Breast epithelium (tissue), 3 donors: ENCODE measurements at regions not wholly inside any gene's neighbourhood (a gene's known extent, or its start where the extent isn't known, plus 50 kb on each side); places are given as distances from the start of the nearest gene placed in this dataset.

Experiments used
- POLR2A ChIP-seq: fragments of 450-650 bp; IDR thresholded peaks from one replicate; pipeline ENCODE4 v1.6.1; 2016; ENCODE audit warnings: antibody characterized with exemption, mild to moderate bottlenecking, moderate library complexity
- POLR2AphosphoS5 ChIP-seq, 3 donors: sonication (generic); formaldehyde crosslinking; IDR thresholded peaks; one replicate each; pipeline ENCODE4 v1.6.1; 2017; ENCODE audit warnings: antibody characterized with exemption in 3 of 3
- TF ChIP-seq, protein P1 (sequence below), 3 donors: fragments of 450-650 bp; IDR thresholded peaks; one replicate each; pipeline ENCODE4 v1.5.1; 2016 to 2017; ENCODE audit warnings: antibody characterized with exemption in 3 of 3, mild to moderate bottlenecking in 3 of 3, moderate library complexity in 3 of 3

DNA sequence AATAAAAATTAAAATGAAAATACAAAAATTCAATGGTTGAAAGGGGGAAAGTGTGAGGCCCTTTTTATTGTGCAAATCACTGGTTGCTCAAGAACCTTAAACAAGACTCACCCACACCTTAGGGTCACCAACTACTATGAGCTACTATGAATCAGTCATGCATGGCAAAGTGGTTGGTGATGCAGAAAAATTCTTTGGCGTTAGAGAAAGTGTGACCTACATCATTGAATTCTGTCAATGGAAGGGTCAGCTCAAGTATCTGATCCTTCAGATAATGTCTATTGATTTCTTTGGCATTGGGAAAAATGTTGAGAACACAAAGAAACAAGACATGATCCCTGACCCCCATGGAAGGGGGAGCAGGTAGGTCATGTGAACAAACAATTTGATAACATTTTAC, 149.7 kb upstream of the ADCY2 start:
- TF ChIP-seq, protein P1, sequence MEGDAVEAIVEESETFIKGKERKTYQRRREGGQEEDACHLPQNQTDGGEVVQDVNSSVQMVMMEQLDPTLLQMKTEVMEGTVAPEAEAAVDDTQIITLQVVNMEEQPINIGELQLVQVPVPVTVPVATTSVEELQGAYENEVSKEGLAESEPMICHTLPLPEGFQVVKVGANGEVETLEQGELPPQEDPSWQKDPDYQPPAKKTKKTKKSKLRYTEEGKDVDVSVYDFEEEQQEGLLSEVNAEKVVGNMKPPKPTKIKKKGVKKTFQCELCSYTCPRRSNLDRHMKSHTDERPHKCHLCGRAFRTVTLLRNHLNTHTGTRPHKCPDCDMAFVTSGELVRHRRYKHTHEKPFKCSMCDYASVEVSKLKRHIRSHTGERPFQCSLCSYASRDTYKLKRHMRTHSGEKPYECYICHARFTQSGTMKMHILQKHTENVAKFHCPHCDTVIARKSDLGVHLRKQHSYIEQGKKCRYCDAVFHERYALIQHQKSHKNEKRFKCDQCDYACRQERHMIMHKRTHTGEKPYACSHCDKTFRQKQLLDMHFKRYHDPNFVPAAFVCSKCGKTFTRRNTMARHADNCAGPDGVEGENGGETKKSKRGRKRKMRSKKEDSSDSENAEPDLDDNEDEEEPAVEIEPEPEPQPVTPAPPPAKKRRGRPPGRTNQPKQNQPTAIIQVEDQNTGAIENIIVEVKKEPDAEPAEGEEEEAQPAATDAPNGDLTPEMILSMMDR (IDR thresholded peaks at IDR 0.05) = no peak
- TF ChIP-seq POLR2A (no peak), POLR2AphosphoS5 (IDR thresholded peaks at IDR 0.05) (no peak)
